Stomach (tissue), 4 donors: ENCODE measurements at regions not wholly inside any gene's neighbourhood (a gene's known extent, or its start where the extent isn't known, plus 50 kb on each side); places are given as distances from the start of the nearest gene placed in this dataset.

ENCODE experiments used
- CTCF ChIP-seq, 7 experiments: fragments of 450-650 bp in 4 of 7; fragments of 200-600 bp in 3 of 7; sonication (generic) in 3 of 7; IDR thresholded peaks; one replicate each; pipeline ENCODE4 v1.5.1; 2016 to 2019; ENCODE audit warnings: antibody characterized with exemption in 7 of 7, control low read depth in 2 of 7, mild to moderate bottlenecking in 1 of 7
- EP300 ChIP-seq: sonication (generic); formaldehyde crosslinking; IDR thresholded peaks from one replicate; pipeline ENCODE4 v1.6.1; 2017; ENCODE audit warnings: antibody characterized with exemption
- POLR2A ChIP-seq, 4 donors: fragments of 450-650 bp; IDR thresholded peaks; one replicate each; pipeline ENCODE4 v1.6.1; 2016; ENCODE audit warnings: antibody characterized with exemption in 4 of 4, control low read depth in 2 of 4, mild to moderate bottlenecking in 1 of 4, moderate library complexity in 1 of 4
- POLR2AphosphoS5 ChIP-seq, 3 donors: sonication (generic); formaldehyde crosslinking; IDR thresholded peaks; one replicate each; pipeline ENCODE4 v1.6.1; 2016; ENCODE audit warnings: antibody characterized with exemption in 3 of 3

GRCh38 chr16:56087626-56088025, 103.7 kb upstream of the GNAO1 start:
- TF ChIP-seq CTCF (IDR thresholded peaks at IDR 0.05) (no peak), EP300 (no peak), POLR2AphosphoS5 (IDR thresholded peaks at IDR 0.05) (no peak), POLR2A (IDR thresholded peaks at IDR 0.05) (no peak)
